ENCODE measurements at regions not wholly inside any gene's neighbourhood (a gene's known extent, or its start where the extent isn't known, plus 50 kb on each side); places are given as distances from the start of the nearest gene placed in this dataset.

DNA sequence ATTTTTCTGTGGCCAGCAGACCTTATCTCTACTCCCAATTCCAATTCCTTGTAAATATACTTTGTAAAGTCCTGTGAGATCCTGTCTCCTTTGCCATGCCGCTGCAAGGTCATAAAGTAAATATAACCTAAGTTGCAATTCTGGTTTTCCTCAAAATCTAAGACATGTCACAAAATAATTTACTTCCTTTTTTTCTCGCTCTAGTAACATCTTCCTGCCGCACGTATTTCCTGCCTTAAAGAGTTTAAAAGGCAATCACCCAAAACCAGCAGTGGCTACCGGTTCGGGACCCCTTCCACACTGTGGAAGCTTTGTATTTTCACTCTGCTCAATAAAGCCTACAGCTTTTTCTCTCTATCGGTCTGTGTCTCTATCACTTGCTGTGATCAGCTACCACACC, 832.0 kb upstream of the SLITRK5 start:
- Histone ChIP-seq H3K4me2 (ENCODE audit: low read length) (no peak overlapping the region), H3K9ac (no peak overlapping the region)

DNA sequence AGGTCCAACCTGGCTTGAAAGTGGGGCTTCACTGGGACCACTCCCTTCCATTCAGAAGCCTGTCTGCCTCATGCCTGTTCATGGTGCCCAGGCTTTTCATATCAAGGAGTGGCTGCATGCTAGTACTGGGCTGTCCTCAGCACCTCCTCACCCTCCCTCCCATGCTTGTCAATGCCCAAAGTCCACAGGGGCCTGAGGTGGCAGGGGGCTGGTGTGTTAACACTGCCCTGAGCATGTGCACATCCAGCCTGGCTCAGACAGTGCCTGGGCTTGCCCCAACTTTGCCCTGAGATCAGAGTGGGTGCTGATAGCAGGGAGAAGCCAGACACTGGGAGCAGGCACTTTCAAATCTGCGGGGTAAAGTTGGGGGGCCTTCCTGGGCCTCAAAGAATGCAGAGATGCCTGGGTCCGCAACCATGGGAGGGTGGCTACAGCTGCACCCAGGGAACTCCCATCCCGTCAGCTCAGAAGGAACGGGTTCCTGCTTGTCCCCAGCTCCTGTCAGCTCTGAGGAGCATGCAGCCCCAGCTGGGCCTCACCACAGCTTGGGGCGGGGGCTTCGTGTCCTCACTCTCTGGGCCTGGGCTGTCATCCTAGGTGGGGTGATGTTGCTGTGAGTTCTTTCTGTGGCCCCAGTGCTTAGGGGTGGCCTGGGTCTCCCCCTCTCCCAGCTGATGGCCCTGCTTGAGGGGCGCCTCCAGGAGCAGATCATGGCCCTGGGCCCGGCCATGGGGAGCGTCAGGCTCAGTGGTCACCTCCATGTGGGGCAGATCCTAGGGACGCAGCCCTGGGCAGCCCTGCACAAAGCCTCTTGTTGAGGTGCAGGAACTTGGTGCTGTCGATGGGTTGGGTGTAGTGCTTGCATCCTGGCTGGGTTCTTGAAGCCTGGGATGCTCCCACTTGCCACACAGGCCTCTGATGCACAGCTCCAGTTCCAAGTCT, 830.6 kb upstream of the SLITRK5 start:
- no peaks in the 10 kb centered on the region for H3K27me3 ChIP-seq (ENCODE audit: control insufficient read depth, insufficient read depth, low read length)
- H3K79me2 ChIP-seq, result no peaks in the 10 kb centered on the region

More for the DNA sequence above, 832.0 kb upstream of the SLITRK5 start:
- no peak overlapping the region for H2AFZ ChIP-seq
- no peaks in the 10 kb centered on the region for H3K36me3 ChIP-seq (ENCODE audit: control insufficient read depth, insufficient read depth, low read length)
- no peak overlapping the region for H3K4me3 ChIP-seq (ENCODE audit: low read depth, low read length)
- no peaks in the 10 kb centered on the region for H3K9me3 ChIP-seq (ENCODE audit: control insufficient read depth, low read length)
- no peaks in the 10 kb centered on the region for H3K79me2 ChIP-seq
- no peaks in the 10 kb centered on the region for H3K27me3 ChIP-seq (ENCODE audit: control insufficient read depth, insufficient read depth, low read length)
- TF ChIP-seq, protein P1, sequence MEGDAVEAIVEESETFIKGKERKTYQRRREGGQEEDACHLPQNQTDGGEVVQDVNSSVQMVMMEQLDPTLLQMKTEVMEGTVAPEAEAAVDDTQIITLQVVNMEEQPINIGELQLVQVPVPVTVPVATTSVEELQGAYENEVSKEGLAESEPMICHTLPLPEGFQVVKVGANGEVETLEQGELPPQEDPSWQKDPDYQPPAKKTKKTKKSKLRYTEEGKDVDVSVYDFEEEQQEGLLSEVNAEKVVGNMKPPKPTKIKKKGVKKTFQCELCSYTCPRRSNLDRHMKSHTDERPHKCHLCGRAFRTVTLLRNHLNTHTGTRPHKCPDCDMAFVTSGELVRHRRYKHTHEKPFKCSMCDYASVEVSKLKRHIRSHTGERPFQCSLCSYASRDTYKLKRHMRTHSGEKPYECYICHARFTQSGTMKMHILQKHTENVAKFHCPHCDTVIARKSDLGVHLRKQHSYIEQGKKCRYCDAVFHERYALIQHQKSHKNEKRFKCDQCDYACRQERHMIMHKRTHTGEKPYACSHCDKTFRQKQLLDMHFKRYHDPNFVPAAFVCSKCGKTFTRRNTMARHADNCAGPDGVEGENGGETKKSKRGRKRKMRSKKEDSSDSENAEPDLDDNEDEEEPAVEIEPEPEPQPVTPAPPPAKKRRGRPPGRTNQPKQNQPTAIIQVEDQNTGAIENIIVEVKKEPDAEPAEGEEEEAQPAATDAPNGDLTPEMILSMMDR (IDR thresholded peaks at IDR 0.05), result no peak
- no peaks in the 10 kb centered on the region for H3K4me1 ChIP-seq
- H3K27ac ChIP-seq, result no peak overlapping the region

DNA sequence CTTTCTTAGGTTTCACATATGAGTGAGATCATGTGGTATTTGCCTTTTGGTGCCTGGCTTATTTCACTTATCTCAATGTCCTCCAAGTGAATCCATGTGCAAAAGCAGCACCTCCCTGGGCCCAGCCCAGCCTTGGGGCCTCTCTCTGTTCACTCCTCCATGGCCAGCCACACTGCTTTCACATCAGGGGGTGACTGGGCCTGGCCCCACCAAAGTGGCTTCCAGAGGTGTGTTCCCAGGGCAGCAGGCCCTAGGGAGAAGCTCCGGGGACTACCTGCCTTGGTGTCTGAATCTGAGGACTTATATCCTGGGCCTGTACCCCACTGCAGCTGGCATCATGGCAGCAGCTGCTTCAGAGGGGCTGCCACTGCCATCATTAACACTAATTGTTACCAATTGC, 829.9 kb upstream of the SLITRK5 start:
- Histone ChIP-seq H3K9ac (no peak overlapping the region), H3K27ac (no peak overlapping the region), H3K9me3 (ENCODE audit: control insufficient read depth, low read length) (no peaks in the 10 kb centered on the region), H3K4me3 (ENCODE audit: low read depth, low read length) (no peak overlapping the region), H3K36me3 (ENCODE audit: control insufficient read depth, insufficient read depth, low read length) (no peaks in the 10 kb centered on the region), H3K27me3 (ENCODE audit: control insufficient read depth, insufficient read depth, low read length) (no peaks in the 10 kb centered on the region), H3K4me2 (ENCODE audit: low read length) (no peak overlapping the region), H3K79me2 (no peaks in the 10 kb centered on the region), H3K4me1 (no peaks in the 10 kb centered on the region), H2AFZ (no peak overlapping the region)
- TF ChIP-seq, protein P1 (IDR thresholded peaks at IDR 0.05), result no peak

More for the DNA sequence above, 830.6 kb upstream of the SLITRK5 start:
- no peak overlapping the region for H2AFZ ChIP-seq
- H3K4me1 ChIP-seq, result no peaks in the 10 kb centered on the region
- no peak overlapping the region for H3K27ac ChIP-seq
- H3K4me2 ChIP-seq (ENCODE audit: low read length), result no peak overlapping the region
- no peak overlapping the region for H3K9ac ChIP-seq
- TF ChIP-seq, protein P1 (IDR thresholded peaks at IDR 0.05), result no peak
- no peak overlapping the region for H3K4me3 ChIP-seq (ENCODE audit: low read depth, low read length)
- H3K36me3 ChIP-seq (ENCODE audit: control insufficient read depth, insufficient read depth, low read length), result no peaks in the 10 kb centered on the region
- H3K9me3 ChIP-seq (ENCODE audit: control insufficient read depth, low read length), result no peaks in the 10 kb centered on the region

DNA sequence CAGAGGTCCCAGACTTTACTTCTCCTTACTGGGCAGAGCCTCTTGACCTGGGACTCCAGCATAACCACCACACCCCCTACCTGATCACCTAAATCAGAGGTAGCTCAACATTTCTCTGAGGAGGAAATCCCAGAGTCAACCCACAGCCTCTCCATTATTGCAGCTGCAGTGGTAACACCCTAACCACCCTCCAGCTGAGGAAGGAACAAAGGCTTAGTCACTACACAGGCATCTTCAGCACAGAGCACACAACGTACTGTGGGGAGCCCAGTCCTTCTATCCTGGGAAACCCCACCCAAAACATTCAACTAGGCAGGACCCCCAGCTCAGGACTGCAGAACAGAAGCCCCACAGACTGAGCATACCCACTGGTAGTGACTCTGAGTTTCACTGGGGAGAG, 824.7 kb upstream of the SLITRK5 start:
- Histone ChIP-seq H2AFZ (no peak overlapping the region), H3K36me3 (ENCODE audit: control insufficient read depth, insufficient read depth, low read length) (no peaks in the 10 kb centered on the region), H3K9ac (no peak overlapping the region), H3K4me3 (ENCODE audit: low read depth, low read length) (no peak overlapping the region), H3K27me3 (ENCODE audit: control insufficient read depth, insufficient read depth, low read length) (no peaks in the 10 kb centered on the region), H3K27ac (no peak overlapping the region), H3K79me2 (no peaks in the 10 kb centered on the region), H3K4me2 (ENCODE audit: low read length) (no peak overlapping the region), H3K4me1 (no peaks in the 10 kb centered on the region), H3K9me3 (ENCODE audit: control insufficient read depth, low read length) (no peaks in the 10 kb centered on the region)
- TF ChIP-seq, protein P1 (IDR thresholded peaks at IDR 0.05), result no peak

Measured in parathyroid adenoma (tissue), 2 donors.